Jurkat, Clone E6-1 (cell line): ENCODE measurements at regions not wholly inside any gene's neighbourhood (a gene's known extent, or its start where the extent isn't known, plus 50 kb on each side); places are given as distances from the start of the nearest gene placed in this dataset.
"Not testable (repeated sequence)": the region's sequence is repeated elsewhere in the genome, so short reads cannot be mapped to it uniquely, and the experiment has no call there.

Experiments used
- DNase-seq: peaks from one replicate; pipeline ENCODE4 v3.0.0-alpha.2; 2011; ENCODE audit warnings: low read depth, low spot score
- H3K4me3 ChIP-seq: 2 replicates; pipeline ENCODE4 v1.5.1; 2011; ENCODE audit warnings: mild to moderate bottlenecking, low read length, control low read depth, moderate library complexity

DNA sequence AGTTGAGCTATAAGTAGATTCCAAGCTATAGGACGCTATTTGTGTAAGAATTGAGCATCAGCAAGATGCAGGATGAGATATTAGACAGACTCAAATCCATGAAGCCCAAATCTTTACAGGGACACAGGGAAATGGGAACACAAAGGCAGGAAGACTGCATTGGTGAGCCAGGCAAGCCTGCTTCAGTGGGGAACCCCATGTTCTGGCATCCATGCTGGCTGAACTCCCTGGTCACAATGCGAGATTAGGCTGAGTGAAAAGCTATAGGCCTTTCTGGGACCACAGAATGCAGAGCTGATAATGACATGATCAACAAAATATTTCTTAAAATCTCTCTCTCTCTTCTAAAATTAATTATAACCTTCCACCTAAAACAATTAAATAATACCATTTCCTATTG, 170.5 kb downstream of the CDC14C start:
- H3K4me3 ChIP-seq, result no peak overlapping the region
- no peak for DNase-seq

DNA sequence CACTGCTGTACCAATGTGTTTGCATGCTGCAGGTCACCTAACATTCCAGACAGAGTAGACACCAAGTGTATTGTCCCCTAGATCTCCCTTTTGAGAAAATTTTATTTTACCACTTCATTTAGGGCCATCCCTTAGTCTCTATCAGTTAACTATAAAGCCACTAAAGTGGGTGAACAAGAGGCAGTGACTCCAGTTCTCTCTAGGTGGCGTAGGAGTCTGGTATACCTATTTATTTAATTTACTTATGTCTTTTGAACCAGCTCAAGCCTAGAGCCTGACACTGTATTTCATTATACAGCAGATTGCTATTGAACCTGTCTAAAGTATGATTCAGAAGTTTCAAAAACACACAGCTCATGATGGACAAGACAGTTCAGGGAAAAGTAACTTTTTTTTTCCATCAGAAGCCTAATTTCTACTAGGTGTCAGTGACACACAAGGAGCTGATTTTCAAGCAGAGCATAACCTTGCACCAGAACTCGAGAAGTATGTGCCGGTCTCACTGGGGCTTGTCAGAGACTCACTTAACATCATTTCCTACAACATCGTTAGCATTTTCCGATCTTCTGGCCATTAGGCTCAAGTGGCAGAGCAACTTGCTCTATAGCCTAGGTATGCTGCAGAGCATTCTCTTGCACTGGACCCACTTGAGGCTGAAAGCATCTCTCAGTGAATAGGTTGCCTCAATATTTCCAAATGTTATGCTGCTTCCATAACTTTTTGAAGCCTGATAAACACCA, 175.4 kb downstream of the CDC14C start:
- no peak overlapping the region for H3K4me3 ChIP-seq
- DNase-seq, result peak; percentile 9

DNA sequence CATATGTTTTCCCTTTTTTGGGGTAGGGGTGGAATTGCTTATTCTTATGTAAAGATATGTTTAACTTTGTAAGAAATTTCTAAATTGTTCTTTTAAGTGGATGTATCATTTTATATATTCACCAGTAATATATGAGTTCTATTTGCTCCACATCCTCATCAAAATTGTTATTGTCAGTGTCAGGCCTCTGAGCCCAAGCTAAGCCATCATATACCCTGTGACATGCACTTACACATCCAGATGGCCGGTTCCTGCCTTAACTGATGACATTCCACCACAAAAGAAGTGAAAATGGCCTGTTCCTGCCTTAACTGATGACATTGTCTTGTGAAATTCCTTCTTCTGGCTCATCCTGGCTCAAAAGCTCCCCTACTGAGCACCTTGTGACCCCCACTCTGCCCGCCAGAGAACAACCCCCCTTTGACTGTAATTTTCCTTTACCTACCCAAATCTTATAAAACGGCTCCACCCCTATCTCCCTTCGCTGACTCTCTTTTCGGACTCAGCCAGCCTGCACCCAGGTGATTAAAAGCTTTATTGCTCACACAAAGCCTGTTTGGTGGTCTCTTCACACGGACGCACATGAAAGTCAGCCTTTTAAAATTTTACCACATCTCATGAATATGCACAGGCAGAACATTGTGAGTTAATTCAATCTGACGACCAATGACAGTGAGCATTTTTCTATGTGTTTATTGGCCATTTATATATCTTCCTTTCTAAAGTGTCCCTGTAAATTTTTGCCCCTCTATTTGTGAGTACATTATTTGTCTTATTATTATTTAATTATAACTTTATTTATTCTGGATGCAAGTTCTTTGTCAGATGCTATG, 176.8 kb downstream of the CDC14C start:
- not testable (repeated sequence) for DNase-seq

DNA sequence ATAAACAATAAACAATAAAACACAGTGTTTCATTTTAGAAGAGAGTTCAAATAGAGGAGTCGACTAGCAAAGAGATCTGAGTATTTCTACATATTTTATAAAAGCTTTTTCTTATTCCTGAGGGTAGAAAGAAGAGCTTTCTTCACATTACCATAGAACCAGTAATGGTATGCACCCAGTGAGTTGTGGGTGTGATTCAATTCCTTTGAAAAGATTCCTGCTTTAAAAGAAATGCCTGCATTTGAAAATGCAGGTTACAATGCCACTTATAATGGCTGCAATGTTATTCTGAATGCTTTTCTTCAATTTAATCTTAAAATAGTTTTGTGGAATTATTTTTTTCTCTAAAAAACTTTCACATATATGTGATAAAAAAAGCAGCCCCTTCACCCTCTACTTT, 178.1 kb downstream of the CDC14C start:
- no peak for DNase-seq
- no peak overlapping the region for H3K4me3 ChIP-seq

More for the DNA sequence above, 176.8 kb downstream of the CDC14C start:
- not testable (repeated sequence) for H3K4me3 ChIP-seq

DNA sequence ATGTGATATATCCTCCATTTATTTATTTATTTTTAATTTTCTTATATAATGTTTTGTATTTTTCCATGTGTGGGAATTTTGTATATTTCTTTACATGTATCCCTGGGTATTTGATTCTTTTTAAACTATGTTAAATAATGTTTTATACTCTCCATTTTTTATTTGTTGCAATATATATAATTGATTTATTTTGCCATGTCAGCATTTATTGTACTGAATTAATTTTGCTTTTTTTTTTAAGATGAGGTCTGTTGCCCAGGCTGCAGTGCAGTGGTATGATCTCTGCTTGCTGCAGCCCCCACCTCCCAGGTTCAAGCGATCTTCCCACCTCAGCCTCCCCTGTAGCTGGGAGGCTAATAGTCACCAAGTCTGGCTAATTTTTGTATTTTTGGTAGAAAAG, 187.4 kb downstream of the CDC14C start:
- H3K4me3 ChIP-seq, result no peak overlapping the region
- DNase-seq, result no peak

DNA sequence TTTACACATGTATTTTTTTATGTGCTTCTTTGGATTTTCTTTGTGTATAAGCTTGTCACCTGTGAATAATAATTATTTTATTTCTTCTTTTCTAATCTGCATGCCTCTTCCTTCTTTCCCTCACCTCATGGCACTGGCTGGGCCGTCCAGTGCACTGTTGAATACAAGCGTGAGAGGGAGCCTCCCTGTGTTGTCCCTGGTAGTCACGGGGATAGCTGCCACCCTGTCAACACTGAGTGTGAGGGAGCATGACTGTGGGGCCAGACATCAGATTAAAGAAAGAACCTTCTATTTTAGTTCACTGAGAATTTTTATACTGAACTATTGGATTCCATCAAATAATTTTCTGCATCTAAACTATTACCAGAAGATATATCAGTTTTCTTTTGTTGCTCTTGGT, 187.9 kb downstream of the CDC14C start:
- no peak overlapping the region for H3K4me3 ChIP-seq
- no peak for DNase-seq

DNA sequence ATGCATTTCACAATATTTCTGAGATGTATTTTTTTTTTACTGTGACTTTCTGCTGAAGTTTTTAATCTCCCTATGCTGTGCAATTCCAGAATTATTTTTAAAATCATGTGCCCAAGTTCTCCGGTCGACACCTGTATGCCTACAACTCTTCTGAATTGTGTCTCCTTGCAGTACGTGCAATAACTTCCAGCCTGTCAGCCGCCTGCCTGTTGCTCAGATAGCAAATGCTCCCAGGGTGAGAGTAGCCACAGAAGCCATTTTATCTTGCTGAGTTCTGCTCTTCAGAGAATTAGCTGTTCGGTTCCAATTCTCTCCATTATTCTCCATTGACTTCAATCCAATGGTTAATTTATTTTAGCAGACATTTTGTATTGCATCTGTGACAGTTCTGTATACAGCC, 188.3 kb downstream of the CDC14C start:
- DNase-seq, result no peak
- H3K4me3 ChIP-seq, result no peak overlapping the region

DNA sequence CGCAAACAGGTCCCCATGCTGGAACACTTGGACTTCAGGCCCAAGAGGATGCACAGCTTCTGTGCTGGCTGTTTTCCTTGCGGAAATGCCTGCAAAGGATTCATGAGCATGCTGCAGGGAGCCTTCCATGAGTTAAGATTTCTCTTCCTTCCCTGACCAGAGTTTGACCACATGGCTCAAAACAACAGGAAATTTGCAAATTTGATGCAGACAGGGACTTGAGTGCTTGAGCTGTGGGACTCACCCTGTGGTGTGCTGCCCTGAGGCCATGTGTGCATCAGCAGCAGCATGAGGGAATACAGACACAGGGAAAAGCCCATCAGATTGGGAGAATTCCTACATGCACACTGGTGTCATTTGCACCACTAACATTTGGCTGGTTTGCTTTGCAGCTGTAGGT, 195.4 kb downstream of the CDC14C start:
- no peak overlapping the region for H3K4me3 ChIP-seq
- no peak for DNase-seq

DNA sequence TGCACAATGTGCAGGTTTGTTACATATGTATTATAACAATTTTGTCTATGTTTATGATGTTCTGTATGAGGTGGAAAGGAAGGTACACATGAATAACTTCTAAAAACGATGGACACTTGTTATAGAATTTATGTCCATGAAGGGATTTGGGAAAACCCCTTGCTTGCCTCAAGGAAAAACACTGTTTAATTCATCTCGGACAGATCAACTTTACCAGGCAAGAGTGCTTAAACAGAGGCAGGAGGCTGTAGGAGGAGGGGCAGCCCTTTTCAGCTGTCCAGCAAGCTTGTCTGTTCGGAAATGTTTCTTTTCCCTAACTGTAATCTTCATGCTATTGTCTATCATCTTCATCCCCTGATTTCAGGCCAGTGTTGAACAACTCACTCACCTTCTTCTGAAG, 200.9 kb downstream of the CDC14C start:
- no peak overlapping the region for H3K4me3 ChIP-seq
- no peak for DNase-seq

DNA sequence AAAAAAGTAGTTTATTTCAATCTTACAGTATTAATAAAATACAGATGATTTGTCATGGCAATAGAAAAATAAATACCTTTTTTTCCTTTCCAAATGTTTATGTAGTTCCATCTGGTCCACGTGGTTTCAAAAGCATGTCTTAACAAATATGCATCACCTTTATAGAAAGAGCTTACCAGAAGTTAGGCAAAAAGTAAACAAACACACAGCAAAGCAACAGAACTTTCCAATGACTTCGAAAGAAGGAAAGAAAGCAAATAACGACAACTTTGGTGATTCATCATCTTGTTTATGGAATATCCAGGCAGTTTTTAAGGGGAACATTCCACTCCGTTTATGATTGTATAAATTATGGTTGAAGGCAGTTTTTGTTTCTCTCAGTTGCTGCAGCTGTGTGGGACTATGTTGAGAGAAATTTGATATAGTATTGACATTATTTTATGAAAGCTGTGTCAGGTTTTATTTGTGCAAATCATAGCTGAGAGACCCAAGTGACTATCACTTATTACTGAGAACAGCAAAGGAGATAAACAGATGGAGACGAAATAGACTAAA, 203.1 kb downstream of the CDC14C start:
- DNase-seq, result no peak
- no peak overlapping the region for H3K4me3 ChIP-seq

DNA sequence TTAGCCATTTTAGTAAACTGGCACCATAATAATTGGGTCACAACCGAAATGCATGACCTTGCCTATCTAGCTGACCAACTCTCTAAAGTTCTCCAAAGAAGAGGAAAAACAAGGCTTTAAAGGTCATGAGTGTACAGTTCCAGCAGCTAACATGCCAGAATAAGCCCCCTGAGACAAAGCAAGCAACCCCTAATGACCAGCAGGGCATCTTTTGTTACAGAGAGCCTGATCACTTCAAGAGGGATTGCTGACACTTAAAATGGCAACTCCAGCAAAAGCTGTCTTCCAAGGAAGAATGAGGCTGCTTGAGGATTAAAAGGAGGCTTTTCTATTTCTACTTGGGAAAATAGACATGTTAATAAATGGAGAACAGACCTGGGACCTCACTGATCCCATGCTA, 213.6 kb downstream of the CDC14C start:
- no peak for DNase-seq
- H3K4me3 ChIP-seq, result no peak overlapping the region

DNA sequence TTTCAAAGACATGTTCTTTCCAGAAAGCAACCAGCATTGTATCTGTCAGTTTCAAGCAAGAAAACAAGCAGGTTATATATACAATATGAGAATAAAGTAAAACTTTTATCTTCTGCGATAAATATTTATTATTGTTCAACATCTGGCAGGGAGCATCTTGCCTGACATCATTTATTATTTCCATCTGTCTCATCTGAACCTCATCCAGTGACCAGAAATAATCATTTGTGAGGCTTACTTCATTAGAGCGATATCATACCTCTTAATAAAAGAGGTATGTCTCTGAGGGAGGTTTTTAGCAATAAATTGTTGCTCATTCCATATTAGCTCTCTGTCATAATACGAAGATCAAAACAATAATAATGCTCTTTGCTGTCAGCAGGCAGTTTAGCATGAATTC, 226.1 kb downstream of the CDC14C start:
- no peak overlapping the region for H3K4me3 ChIP-seq

DNA sequence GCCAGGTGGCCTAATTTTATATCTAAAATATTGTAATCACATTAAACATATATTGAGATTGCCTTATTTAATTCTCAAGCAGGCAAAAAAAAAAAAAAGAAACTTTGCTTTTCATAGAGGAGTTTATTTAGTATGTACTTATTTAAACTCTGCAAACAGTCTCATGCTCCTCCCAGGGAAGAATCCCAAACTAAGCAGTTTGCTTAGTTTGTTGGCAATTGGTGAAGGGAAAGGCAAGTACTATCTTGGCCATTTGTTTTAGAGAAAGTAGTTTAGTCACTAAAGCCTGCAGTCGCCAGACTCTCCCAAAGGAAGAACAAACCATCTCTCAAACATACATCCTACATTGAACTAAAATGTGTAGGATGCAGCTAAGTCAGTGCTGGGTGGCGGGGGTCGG, 226.8 kb downstream of the CDC14C start:
- no peak overlapping the region for H3K4me3 ChIP-seq
- DNase-seq, result no peak

More for the DNA sequence above, 226.1 kb downstream of the CDC14C start:
- DNase-seq, result no peak

DNA sequence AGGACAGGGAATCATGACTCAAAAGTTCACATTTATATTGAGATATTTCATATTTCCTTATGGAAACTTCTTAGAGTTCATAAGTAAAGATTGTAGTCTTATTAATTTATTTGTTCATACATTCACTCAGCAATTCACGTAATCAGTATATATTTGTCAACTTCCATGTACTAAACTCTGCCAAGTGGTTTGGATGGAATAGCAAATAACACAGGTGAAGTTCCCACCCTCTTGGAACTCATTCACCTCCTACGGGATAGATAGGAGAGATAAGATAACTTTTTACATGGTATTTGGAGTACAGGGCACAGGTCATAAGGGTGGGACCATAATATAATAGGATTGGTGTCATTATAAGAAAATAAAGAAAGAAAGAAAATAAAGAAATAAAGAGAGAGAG, 234.0 kb downstream of the CDC14C start:
- no peak for DNase-seq
- no peak overlapping the region for H3K4me3 ChIP-seq

DNA sequence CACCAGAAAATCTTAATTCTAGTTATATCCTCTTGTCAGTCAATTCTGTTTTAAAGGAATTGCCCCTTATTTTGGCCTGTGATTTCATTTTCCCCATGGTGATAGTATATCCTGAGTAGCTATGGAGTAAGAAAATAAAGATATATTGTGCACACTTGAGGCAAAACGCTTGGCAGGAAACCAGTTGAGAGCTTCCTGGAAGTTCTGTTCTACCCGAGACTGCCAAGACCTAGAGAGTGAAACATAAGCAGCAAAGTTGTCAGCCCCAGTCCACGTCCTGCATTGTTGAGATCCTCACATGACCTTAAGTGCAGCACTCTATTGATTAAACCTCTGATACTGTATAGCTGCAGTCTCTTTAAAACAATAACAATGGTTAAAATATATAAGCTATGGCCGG, 235.2 kb downstream of the CDC14C start:
- DNase-seq, result no peak
- no peak overlapping the region for H3K4me3 ChIP-seq

DNA sequence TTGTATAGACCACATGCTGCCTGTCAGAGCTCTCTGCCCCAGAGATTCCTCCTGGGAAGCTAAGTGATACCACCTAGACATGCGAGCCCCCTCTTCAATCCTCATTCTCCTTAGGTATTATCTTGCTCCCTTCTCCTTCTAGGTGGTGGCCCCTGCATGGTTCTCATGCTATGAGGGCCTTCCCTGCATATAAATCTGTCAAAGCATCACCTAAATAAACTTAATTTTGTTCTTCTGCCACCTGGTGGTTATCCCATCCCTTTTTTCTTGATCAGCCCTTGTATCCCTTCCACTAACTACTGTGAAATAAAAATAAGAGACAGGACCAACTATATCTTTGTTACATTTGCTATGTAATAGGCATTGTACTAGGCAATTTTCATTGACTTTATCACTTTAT, 242.1 kb downstream of the CDC14C start:
- no peak overlapping the region for H3K4me3 ChIP-seq
- DNase-seq, result peak; percentile 18

DNA sequence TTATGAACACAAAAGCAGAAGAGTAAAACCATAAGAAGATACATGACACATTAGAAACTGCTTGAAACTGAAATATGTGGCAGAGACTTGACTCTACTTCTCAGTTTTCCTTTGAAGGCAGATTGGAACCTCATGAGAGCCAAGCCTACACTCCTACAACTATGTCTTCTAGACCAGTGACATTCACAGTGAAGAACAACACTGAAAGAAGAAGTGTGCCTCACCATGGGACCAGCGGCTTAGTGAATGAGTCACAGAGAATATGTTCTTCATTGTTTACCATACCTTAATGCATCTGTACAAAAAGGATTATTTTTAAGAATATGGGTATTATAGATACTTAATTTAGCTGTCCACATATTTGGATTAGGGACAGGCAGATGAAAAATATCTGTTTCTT, 248.3 kb downstream of the CDC14C start:
- no peak for DNase-seq
- H3K4me3 ChIP-seq, result no peak overlapping the region

DNA sequence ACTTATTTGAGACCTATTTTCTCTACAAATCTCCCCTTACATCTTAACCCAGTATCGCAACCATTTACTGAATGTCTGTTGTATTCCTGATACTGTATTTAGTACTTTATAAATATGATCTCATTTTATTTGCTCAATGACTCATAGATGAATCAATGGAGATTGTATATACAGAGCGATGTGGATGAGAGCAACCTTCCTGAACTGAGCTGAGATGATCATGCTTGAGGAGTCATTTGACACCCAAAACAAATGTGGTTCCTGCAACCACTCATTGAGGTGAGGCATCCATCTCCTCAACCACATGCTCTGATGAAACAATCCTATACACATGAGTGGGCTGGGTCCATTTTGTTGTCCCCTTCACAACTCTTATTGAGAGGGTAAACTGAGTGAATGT, 250.0 kb downstream of the CDC14C start:
- DNase-seq, result no peak

DNA sequence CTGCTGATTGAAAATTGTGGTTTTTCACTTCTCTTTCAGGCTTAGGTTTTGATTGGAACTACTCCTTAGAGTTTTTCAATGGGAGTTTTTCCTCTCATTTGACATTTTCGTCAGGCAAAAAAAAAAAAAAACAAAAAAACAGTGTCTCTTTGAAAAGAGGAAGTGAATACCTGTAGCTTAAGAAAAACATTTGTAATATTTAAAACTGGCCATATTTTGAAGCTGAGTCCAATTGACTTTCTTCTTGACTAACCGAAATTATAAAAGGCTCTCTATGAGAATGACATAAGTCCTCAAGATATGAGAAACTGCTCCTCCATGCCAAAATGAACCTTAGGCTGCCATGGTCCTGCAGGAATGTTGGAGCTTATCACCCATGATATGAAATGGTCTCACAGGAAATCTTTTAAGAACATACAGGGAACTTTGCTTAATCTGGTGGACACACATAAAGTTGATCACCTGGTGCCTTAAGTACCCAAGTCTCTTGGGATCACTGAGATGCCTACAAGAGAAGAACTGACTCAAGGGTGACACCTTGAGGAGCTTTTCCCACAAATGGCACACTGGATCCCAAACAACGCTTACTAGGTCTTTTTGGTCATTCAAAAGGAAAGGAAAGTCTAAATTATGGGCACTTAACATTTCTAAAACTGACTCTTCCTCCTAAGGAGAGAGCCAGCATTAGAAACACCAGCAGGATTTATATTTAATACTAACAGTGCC, 263.4 kb downstream of the CDC14C start:
- DNase-seq, result peak; percentile 17
- no peak overlapping the region for H3K4me3 ChIP-seq

More for the DNA sequence above, 250.0 kb downstream of the CDC14C start:
- H3K4me3 ChIP-seq, result no peak overlapping the region
